ENCODE measurements at regions not wholly inside any gene's neighbourhood (a gene's known extent, or its start where the extent isn't known, plus 50 kb on each side); places are given as distances from the start of the nearest gene placed in this dataset.

GRCh38 chr4:181613200-181613599, 630.0 kb upstream of the TENM3 start:
- TF ChIP-seq CTCF (IDR thresholded peaks at IDR 0.05) (no peak), POLR2A (IDR thresholded peaks at IDR 0.05) (no peak)
